ENCODE measurements at regions not wholly inside any gene's neighbourhood (a gene's known extent, or its start where the extent isn't known, plus 50 kb on each side); places are given as distances from the start of the nearest gene placed in this dataset.
A peak's percentile ranks its signal among the peaks of the same experiment; 100 is the strongest.
"Not testable (repeated sequence)": the region's sequence is repeated elsewhere in the genome, so short reads cannot be mapped to it uniquely, and the experiment has no call there.

DNA sequence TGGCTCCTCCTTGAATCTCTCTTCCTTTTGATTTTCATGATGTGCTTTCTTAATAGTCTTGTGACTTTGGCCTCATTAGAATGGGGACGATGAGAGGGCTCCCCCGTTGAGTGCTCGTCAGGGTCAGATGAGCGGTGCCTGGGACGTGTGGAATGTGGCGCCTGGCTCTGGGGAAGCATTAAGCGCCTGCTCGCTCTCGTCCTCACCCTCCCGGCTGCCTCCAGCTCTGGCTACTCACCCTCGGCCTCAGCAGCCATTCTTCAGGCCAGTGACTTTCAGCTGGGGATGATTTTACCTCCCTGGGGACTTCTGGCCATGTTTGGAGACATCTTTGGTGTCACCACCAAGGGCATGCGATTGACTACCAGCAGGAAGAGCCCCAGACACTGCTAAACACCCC, 69.7 kb downstream of the RPS6KA4 start:
- no peak for DNase-seq
- intact Hi-C loops (cut with DNase I) = no loop called here

DNA sequence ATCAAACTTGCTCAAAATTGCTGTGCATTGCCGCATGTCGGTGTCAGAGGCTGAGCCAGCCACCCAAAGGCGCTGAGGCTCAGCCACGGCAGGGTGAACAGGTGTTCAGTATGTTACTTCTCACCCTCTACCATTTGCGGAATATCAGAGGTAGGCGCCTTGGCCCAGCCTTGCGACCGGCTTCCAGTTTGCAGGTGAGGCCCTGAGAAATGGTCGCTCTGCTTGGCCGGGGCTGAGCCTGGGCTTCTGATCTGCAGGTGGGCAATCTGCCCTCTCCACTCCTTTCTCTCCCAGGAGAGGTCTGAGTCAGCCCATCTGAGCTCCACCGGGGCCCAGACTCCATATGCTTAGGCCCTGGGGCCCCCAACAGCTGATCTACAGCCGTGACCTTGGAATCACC, 71.0 kb downstream of the RPS6KA4 start:
- DNase-seq = no peak
- intact Hi-C loops (cut with DNase I) = no loop called here

DNA sequence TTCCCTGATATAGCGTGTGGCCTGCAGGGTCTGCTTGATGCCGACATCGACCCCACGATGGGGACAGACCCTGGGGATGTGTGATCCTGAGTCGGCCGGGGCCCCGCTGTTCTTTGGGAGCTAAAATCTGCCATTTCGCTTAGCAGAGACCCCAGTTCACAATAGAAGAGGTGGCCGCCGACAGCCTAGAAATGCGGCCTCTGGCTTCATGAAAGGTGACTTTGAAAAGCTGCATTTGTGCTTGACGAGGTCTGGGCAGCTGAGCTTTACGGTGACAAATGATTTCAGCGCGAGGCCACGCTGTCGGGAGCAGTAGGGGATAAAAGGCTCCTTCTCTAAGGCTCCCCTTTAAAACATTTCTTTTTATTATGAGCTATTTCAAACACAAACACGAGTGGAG, 71.7 kb downstream of the RPS6KA4 start:
- intact Hi-C loops (cut with DNase I) = no loop called here
- DNase-seq = no peak

- intact Hi-C loops (cut with DNase I) = no loop called here
- no peak for DNase-seq
Observed at GRCh38 chr11:64436000-64436399, 77.0 kb downstream of the RPS6KA4 start.

GRCh38 chr11:64437426-64437825, 78.5 kb downstream of the RPS6KA4 start:
- DNase-seq = no peak

GRCh38 chr11:64438986-64439771, 80.2 kb downstream of the RPS6KA4 start:
- DNase-seq = no peak
- intact Hi-C loops (cut with DNase I) = no loop called here

More at GRCh38 chr11:64437426-64437825, 78.5 kb downstream of the RPS6KA4 start:
- intact Hi-C loops (cut with DNase I) = no loop called here

- intact Hi-C loops (cut with DNase I); DNase-seq: not testable (repeated sequence)
Observed at GRCh38 chr11:64439772-64440491, 81.0 kb downstream of the RPS6KA4 start.

DNA sequence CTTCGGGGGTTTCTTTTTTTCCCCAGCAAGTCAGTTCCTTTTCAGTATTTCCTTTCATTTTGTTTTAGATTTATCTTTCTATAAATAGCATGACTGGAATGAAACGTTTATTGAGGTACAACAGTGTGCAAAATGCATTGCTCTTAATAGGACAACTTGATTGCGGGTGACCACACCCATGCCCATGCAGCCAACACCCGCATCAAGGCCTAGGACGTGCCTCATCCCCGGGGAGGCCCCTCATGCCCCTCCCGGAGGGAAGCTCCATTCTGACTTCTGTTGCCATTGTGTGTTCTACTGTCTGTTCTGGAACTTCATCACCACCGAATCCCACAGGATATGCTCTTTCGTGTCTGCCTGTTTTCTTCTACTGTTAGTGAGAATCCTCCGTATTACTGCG, 82.2 kb downstream of the RPS6KA4 start:
- DNase-seq = peak in 1 of 42 donors; percentile 14
- intact Hi-C loops (cut with DNase I) = no loop called here

DNA sequence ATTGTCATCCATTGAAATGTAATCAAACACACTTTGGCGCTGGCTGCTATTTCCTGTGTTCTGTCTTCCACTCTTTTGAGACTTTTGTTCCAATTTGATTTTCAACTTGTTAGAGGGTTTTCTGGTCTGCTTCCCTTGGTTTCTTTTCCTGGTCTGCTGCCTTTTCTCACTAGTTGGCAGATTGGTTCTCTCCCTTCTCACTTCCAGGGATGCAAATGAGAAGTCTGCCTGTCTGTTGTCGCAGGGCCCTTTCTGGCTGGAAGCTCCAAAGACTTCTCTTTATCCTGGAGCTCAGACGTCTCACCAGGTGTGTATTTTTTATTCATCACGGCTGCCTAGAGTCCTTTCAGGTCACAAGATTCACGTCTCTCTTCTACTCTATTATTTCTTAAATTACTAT, 84.0 kb downstream of the RPS6KA4 start:
- intact Hi-C loops (cut with DNase I) = no loop called here

DNA sequence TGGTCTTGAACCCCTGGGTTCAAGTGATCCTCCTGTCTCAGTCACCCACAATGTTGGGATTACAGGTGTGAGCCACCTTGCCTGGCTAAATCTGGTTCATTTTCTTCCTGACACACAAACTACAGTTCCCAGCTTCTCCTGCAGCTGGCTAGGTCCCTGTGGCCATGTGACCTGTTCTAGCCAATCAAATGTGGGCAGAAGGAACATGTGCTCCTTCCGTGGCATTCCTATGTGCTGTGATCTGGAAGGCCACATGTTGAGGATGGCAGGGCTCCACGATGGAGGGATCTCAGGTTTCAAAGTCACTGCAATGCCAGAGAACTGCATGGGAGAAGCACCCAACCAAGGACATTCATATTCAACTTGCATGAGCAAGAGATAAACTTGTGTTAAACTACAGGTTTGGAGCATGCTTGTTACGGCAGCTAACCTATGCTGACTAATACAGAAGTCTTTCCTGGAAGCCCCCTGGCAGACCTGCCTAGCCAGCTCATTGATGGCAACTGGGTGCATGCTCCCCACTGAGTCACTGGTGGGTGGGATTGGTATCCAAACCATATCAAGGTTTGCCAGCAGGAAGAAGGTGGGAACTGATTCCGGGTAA, 86.0 kb downstream of the RPS6KA4 start:
- peak in 2 of 42 donors; percentile 14 to 27 for DNase-seq
- intact Hi-C loops (cut with DNase I) = no loop called here

More for the DNA sequence above, 84.0 kb downstream of the RPS6KA4 start:
- DNase-seq = no peak

- intact Hi-C loops (cut with DNase I) = no loop called here
- DNase-seq = no peak
Observed at GRCh38 chr11:64445651-64446050, 86.7 kb downstream of the RPS6KA4 start.

DNA sequence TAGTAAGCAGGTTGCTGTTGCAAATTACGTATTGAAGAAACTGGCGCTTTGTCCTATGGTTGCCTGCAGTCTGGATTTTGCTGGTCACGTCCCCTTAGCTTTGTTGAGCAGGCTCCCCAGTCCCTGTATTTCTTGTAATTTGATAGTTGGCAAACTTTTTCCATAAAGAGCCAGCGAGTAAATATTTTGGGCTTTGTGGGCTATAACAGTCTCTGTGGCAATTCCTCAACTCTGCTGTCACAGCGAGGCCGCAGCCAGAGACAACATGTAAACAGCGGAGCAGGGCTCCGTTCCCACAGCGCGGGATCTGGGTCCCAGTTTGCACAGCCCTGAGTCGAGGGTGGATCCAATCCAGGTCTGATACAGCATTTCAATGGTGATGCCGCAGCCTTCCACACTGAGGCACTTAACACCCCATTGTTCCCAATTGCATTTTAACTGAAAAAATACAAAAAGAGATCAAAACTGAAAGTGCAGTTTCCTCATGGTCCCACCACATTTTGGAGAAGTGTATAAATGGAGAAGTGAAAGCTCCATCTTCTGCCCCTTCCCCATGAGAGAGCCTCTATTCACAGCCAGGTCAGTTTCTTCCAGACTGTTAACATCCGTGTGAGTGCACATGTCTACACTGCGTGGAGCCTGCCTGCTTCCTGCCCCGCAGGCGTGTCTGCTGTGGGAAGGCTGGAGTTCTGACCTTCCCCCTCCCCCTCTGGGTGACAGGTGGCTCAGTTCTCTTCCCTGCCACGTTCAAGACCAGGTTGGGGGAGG, 89.1 kb downstream of the RPS6KA4 start:
- peak in 40 of 42 donors; percentile 15 to 72 (median 45) for DNase-seq
- intact Hi-C loops (cut with DNase I) = no loop called here

- peak; percentile 70 to 91 (median 84) for DNase-seq
- intact Hi-C loops (cut with DNase I) = no loop called here
Observed at GRCh38 chr11:64448599-64449380, 89.8 kb downstream of the RPS6KA4 start.

GRCh38 chr11:64449381-64450167, 90.6 kb downstream of the RPS6KA4 start:
- intact Hi-C loops (cut with DNase I) = no loop called here
- peak; percentile 45 to 85 (median 67) for DNase-seq

- DNase-seq = no peak
- intact Hi-C loops (cut with DNase I) = no loop called here
Observed at GRCh38 chr11:64450168-64450560, 91.2 kb downstream of the RPS6KA4 start.

GRCh38 chr11:64451856-64452255, 92.9 kb downstream of the RPS6KA4 start:
- no peak for DNase-seq
- intact Hi-C loops (cut with DNase I) = no loop called here

GRCh38 chr11:64453466-64453865, 94.5 kb downstream of the RPS6KA4 start:
- no peak for DNase-seq
- intact Hi-C loops (cut with DNase I) = no loop called here
